SK-N-SH treated with all-trans-retinoic acid at 6 μM for 48 hours (cell line): ENCODE measurements at regions not wholly inside any gene's neighbourhood (a gene's known extent, or its start where the extent isn't known, plus 50 kb on each side); places are given as distances from the start of the nearest gene placed in this dataset.

Experiments used
- ATAC-seq: fragments of 200-7000 bp; cut with Tn5 transposase; 3 replicates; pipeline ENCODE4 v1.9.1; 2020; ENCODE audit warnings: mild to moderate bottlenecking, moderate library complexity
- ARNTL ChIP-seq: fragments of 450-650 bp; formaldehyde crosslinking; IDR thresholded peaks from 2 replicates; pipeline ENCODE4 v1.5.0; 2020; ENCODE audit warnings: low read depth, mild to moderate bottlenecking, moderate library complexity, borderline replicate concordance
- BACH2 ChIP-seq: fragments of 250-450 bp; sonication (Bioruptor Pico); IDR thresholded peaks from 2 replicates; pipeline ENCODE4 v1.9.0; 2021; ENCODE audit warnings: mild to moderate bottlenecking, borderline replicate concordance
- CREB5 ChIP-seq: fragments of 250-450 bp; sonication (Bioruptor Pico); IDR thresholded peaks from 2 replicates; pipeline ENCODE4 v1.5.1; 2020; ENCODE audit warnings: low read depth, mild to moderate bottlenecking, moderate library complexity
- CSDC2 ChIP-seq: fragments of 250-450 bp; sonication (Bioruptor Pico); IDR thresholded peaks from 2 replicates; pipeline ENCODE4 v1.5.0; 2020; ENCODE audit warnings: mild to moderate bottlenecking, moderate library complexity
- ESRRG ChIP-seq: fragments of 250-450 bp; sonication (Bioruptor Pico); IDR thresholded peaks from 2 replicates; pipeline ENCODE4 v1.6.1; 2021; ENCODE audit warnings: mild to moderate bottlenecking
- GLIS3 ChIP-seq: fragments of 250-450 bp; sonication (Bioruptor Pico); IDR thresholded peaks from 2 replicates; pipeline ENCODE4 v1.5.0; 2020; ENCODE audit warnings: mild to moderate bottlenecking, moderate library complexity
- OSR1 ChIP-seq: fragments of 250-450 bp; sonication (Bioruptor Pico); IDR thresholded peaks from 2 replicates; pipeline ENCODE4 v1.8.0; 2022; ENCODE audit warnings: moderate library complexity, mild to moderate bottlenecking, inconsistent platforms
- PATZ1 ChIP-seq: fragments of 250-450 bp; sonication (Bioruptor Pico); IDR thresholded peaks from 2 replicates; pipeline ENCODE4 v1.8.0; 2020; ENCODE audit warnings: mild to moderate bottlenecking, moderate library complexity, borderline replicate concordance
- POU6F1 ChIP-seq: fragments of 250-450 bp; sonication (Bioruptor Pico); IDR thresholded peaks from 2 replicates; pipeline ENCODE4 v1.8.0; 2021; ENCODE audit warnings: low read depth, mild to moderate bottlenecking, moderate library complexity, borderline replicate concordance
- PPARA ChIP-seq: fragments of 250-450 bp; sonication (Bioruptor Pico); IDR thresholded peaks from 2 replicates; pipeline ENCODE4 v1.5.0; 2020; ENCODE audit warnings: mild to moderate bottlenecking, borderline replicate concordance
- RARB ChIP-seq: fragments of 250-450 bp; sonication (Bioruptor Pico); IDR thresholded peaks from 2 replicates; pipeline ENCODE4 v1.8.0; 2021; ENCODE audit warnings: mild to moderate bottlenecking, moderate library complexity
- SNAI2 ChIP-seq: fragments of 250-450 bp; sonication (Bioruptor Pico); IDR thresholded peaks from 2 replicates; pipeline ENCODE4 v1.5.0; 2020; ENCODE audit warnings: mild to moderate bottlenecking, moderate library complexity
- TCF4 ChIP-seq: fragments of 250-450 bp; sonication (Bioruptor Pico); IDR thresholded peaks from 2 replicates; pipeline ENCODE4 v1.8.0; 2021; ENCODE audit warnings: mild to moderate bottlenecking, moderate library complexity, borderline replicate concordance
- TOX ChIP-seq: fragments of 250-450 bp; sonication (Bioruptor Pico); IDR thresholded peaks from 2 replicates; pipeline ENCODE4 v1.8.0; 2021; ENCODE audit warnings: mild to moderate bottlenecking, moderate library complexity, borderline replicate concordance
- ZC3H10 ChIP-seq: fragments of 250-450 bp; sonication (Bioruptor Pico); IDR thresholded peaks from 2 replicates; pipeline ENCODE4 v1.5.1; 2021; ENCODE audit warnings: mild to moderate bottlenecking, moderate library complexity
- ZFP3 ChIP-seq: fragments of 250-450 bp; sonication (Bioruptor Pico); IDR thresholded peaks from 2 replicates; pipeline ENCODE4 v1.5.0; 2020; ENCODE audit warnings: mild to moderate bottlenecking, moderate library complexity
- ZFP30 ChIP-seq: fragments of 450-650 bp; formaldehyde crosslinking; IDR thresholded peaks from 2 replicates; pipeline ENCODE4 v1.5.0; 2022; ENCODE audit warnings: mild to moderate bottlenecking, moderate library complexity
- ZNF70 ChIP-seq: fragments of 450-650 bp; formaldehyde crosslinking; IDR thresholded peaks from 2 replicates; pipeline ENCODE4 v1.5.0; 2020; ENCODE audit warnings: mild to moderate bottlenecking, moderate library complexity
- ZNF8 ChIP-seq: fragments of 450-650 bp; formaldehyde crosslinking; IDR thresholded peaks from 2 replicates; pipeline ENCODE4 v1.5.0; 2020; ENCODE audit warnings: mild to moderate bottlenecking, moderate library complexity
- TF ChIP-seq, protein P1 (sequence below): fragments of 250-450 bp; sonication (Bioruptor Pico); IDR thresholded peaks from 2 replicates; pipeline ENCODE4 v1.5.0; 2020; ENCODE audit warnings: mild to moderate bottlenecking, moderate library complexity

- ATAC-seq = no peak
- TF ChIP-seq TOX (no peak), TCF4 (CRISPR knock-in tag) (no peak), PPARA (CRISPR knock-in tag) (no peak), BACH2 (CRISPR knock-in tag) (no peak), GLIS3 (CRISPR knock-in tag) (no peak), ZFP3 (CRISPR knock-in tag) (no peak), CSDC2 (CRISPR knock-in tag) (no peak), PATZ1 (CRISPR knock-in tag) (no peak), CREB5 (CRISPR knock-in tag) (no peak), ZC3H10 (CRISPR knock-in tag) (no peak)
Observed at GRCh38 chr15:62835351-62835750, 207.2 kb upstream of the TPM1 start.

GRCh38 chr15:62835762-62836161 lies 206.8 kb upstream of the TPM1 start:
- TF ChIP-seq TCF4 (CRISPR knock-in tag) (no peak), OSR1 (no peak), ZFP3 (CRISPR knock-in tag) (no peak), PPARA (CRISPR knock-in tag) (no peak), GLIS3 (CRISPR knock-in tag) (no peak), ZNF70 (CRISPR knock-in tag) (no peak), CREB5 (CRISPR knock-in tag) (no peak), SNAI2 (CRISPR knock-in tag) (no peak), ARNTL (CRISPR knock-in tag) (no peak), ZNF8 (CRISPR knock-in tag) (no peak), ZFP30 (CRISPR knock-in tag) (no peak), ESRRG (CRISPR knock-in tag) (no peak)
- ATAC-seq = no peak

DNA sequence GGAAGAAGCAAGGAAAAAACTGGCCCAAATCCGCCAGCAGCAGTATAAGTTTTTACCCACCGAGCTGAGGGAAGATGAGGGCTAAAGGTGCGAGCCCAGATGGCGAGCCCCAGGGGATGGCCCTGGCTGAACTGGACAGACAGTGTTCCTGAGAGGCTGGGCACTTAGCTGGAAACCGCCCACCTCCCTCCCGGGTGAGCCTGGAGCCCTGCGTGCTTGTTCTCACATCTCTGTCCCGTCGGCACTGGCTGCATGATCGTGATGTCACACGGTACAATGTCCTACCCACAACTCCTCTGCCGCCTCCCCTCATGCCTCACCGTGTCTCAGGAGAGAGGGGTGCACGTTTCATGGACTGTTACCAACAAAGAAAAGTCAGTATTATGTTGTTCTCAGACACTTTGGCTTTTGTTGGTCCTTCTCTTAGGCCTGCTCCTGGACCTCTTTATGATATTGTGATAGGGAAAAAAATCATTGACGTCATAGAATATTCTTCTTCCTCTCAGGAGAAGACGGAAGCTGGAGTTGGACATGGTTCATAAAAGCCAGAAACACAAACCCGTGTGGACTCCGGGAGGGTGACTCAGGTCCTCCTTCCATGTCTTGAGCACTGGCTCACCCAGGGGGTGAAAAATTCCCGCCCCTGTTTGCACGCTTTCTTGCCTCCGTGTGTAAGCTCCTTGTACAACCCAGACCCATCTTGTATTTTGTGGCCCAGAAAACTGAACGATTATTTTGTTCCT lies 201.8 kb upstream of the TPM1 start:
- no peak for ATAC-seq

GRCh38 chr15:62841269-62841628 lies 201.3 kb upstream of the TPM1 start:
- TF ChIP-seq RARB (CRISPR knock-in tag) (no peak), ZNF8 (CRISPR knock-in tag) (no peak), TCF4 (CRISPR knock-in tag) (no peak), ZFP30 (CRISPR knock-in tag) (no peak), BACH2 (CRISPR knock-in tag) (no peak), PPARA (CRISPR knock-in tag) (no peak), ZNF70 (CRISPR knock-in tag) (no peak), POU6F1 (CRISPR knock-in tag) (no peak), ESRRG (CRISPR knock-in tag) (no peak), ZC3H10 (CRISPR knock-in tag) (no peak), ARNTL (CRISPR knock-in tag) (no peak)
- TF ChIP-seq, protein P1, sequence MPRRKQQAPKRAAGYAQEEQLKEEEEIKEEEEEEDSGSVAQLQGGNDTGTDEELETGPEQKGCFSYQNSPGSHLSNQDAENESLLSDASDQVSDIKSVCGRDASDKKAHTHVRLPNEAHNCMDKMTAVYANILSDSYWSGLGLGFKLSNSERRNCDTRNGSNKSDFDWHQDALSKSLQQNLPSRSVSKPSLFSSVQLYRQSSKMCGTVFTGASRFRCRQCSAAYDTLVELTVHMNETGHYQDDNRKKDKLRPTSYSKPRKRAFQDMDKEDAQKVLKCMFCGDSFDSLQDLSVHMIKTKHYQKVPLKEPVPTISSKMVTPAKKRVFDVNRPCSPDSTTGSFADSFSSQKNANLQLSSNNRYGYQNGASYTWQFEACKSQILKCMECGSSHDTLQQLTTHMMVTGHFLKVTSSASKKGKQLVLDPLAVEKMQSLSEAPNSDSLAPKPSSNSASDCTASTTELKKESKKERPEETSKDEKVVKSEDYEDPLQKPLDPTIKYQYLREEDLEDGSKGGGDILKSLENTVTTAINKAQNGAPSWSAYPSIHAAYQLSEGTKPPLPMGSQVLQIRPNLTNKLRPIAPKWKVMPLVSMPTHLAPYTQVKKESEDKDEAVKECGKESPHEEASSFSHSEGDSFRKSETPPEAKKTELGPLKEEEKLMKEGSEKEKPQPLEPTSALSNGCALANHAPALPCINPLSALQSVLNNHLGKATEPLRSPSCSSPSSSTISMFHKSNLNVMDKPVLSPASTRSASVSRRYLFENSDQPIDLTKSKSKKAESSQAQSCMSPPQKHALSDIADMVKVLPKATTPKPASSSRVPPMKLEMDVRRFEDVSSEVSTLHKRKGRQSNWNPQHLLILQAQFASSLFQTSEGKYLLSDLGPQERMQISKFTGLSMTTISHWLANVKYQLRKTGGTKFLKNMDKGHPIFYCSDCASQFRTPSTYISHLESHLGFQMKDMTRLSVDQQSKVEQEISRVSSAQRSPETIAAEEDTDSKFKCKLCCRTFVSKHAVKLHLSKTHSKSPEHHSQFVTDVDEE (CRISPR knock-in tag) = no peak
- ATAC-seq = peak; percentile 33

More for the DNA sequence above, 201.8 kb upstream of the TPM1 start:
- TF ChIP-seq ZC3H10 (CRISPR knock-in tag) (no peak), PPARA (CRISPR knock-in tag) (no peak), TOX (no peak), GLIS3 (CRISPR knock-in tag) (no peak), CSDC2 (CRISPR knock-in tag) (no peak), ZNF70 (CRISPR knock-in tag) (no peak), ZNF8 (CRISPR knock-in tag) (no peak), TCF4 (CRISPR knock-in tag) (no peak)
- TF ChIP-seq, all 23 proteins: peak for 0
